Epidermal melanocyte (primary cell): ENCODE measurements at regions not wholly inside any gene's neighbourhood (a gene's known extent, or its start where the extent isn't known, plus 50 kb on each side); places are given as distances from the start of the nearest gene placed in this dataset.
"Not testable (repeated sequence)": the region's sequence is repeated elsewhere in the genome, so short reads cannot be mapped to it uniquely, and the experiment has no call there.

ENCODE experiments used
- DNase-seq: peaks from one replicate; pipeline ENCODE4 v3.0.0; 2011; ENCODE audit warnings: low spot score; ENCODE audit not compliant: insufficient read length

GRCh38 chr14:23750357-23750756 is 114.2 kb downstream of the DHRS2 start:
- DNase-seq = no peak

DNA sequence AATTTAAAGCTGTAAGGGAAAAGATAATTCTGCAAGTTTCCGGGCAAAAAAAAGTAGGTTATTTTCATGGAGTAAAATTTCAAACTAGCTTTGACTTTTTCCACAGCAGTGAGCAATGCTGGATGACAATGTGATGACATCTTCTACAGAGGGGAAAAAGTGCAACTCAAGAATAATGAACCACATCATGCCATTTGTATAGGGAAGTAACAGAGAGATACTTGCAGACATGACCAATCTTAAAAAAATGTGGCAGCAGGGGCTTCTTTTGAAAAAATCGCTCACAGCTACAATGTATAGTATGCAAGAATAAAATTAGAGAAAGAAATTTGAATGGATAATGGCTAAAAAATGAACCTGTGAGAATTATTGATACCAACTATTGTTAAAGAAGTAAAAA is 115.5 kb downstream of the DHRS2 start:
- no peak for DNase-seq

DNA sequence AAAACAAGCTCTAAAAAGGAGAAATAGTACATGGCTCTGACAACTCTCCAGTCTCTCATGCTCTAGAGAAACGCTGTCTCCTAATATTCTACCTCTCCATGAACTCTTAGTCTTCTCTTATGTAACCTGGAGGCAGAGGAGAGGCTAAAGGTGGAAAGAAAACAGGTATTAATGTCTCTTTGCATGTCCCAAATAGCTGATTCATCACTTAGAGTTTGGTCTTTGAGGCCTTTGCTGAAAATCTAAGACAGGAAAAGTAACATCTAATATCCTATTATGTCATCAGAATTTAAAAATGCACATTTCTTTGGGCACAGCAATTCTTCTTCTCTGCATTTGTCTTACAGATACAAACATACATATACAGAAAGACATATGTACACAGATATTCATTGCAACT is 127.2 kb downstream of the DHRS2 start:
- DNase-seq = no peak

DNA sequence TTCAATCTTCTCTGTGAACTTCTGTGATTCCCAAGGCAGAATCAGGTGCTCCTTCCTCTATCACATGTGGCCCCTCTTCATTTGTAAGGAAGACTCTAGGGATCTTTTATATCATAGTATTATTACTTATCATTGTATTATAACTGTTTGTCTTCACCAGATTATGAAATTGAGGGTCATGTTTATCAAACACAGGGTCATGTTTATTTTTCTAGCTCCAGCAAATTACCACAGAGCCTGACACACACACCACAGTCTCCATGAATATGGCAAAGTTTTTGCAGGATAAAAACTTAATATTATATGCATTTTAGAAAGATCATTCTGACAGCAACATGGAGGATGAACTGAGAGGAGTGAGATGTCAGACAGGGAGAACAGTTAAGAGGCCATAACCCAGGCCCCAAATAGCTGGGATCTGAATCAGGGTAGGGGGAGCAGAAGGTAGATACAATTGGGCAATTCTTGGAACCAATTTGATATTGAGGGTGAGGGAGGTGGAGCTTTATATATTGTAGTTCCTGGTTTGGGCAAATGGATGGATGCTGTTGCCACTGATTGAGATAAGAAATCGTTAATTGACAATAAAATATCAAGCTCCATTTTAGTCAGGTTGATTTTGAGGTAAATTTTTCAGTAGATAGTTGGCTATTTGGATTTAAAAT is 130.7 kb downstream of the DHRS2 start:
- DNase-seq = no peak

DNA sequence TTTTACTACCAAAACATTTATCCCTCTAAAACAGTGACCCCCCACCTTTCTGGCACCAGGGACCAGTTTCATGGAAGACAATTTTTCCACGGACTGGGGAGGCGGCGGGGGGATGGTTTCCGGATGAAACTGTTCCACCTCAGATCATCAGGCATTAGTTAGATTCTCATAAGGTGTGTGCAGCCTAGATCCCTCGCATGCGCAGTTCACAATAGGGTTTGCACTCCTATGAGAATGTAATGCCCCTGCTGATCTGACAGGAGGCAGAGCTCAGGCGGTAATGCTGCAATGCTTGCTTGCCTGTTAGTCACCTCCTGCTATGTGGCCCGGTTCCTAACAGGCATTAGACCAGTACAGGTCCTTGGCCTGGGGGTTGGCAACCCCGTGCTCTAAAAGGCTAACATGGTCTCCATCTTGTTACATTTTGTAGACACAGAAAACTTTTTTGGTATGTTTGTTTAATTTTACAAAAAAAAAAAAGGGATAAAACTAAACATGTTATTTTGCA is 133.1 kb downstream of the DHRS2 start:
- DNase-seq = not testable (repeated sequence)

- DNase-seq = no peak
Measured at GRCh38 chr14:23773981-23774380, 137.8 kb downstream of the DHRS2 start.

DNA sequence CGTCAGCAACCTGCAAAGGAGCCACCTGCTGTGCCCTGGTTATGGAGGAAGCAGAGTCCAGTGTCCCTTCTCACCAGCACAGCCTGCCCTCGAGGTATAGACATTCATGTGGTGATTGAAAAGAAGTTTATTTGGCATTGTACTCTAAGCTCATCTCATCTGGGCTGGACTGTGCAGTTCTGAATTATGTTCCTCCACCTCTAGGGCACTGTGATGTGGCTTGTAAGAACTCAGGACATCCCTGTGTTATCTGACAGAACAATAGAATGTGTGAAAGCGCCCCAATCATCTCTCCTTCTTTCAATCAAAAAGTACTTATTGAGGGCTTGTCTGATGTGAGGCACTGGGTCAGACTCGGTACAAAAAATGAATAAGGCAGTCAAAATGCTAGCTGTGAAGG is 140.1 kb downstream of the DHRS2 start:
- no peak for DNase-seq

- no peak for DNase-seq
Measured at GRCh38 chr14:23785208-23785607, 149.0 kb downstream of the DHRS2 start.

DNA sequence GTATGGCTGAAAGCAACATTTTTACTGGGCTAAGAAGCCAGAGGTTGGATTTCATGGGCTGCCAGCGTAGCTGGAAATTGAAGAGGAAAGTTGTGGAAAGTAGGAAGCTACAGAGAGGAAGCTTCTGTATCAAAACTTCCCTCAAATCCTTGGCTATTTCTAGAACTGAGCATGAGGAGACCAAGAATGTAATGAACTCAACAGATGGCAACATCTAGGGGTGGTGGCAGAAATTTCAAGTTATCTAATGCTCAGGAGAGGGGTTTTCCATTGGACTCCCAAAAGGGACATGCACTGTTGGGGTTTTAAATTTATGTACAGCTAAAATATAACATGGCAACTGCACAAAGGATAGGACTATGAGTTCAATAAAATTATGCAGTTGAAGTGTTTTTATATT is 151.3 kb downstream of the DHRS2 start:
- no peak for DNase-seq

- DNase-seq = no peak
Measured at GRCh38 chr14:23789696-23790095, 153.5 kb downstream of the DHRS2 start.

GRCh38 chr14:23793532-23793931 is 157.4 kb downstream of the DHRS2 start:
- DNase-seq = no peak

GRCh38 chr14:23800811-23801210 is 152.8 kb upstream of the DHRS4 start:
- DNase-seq = no peak

DNA sequence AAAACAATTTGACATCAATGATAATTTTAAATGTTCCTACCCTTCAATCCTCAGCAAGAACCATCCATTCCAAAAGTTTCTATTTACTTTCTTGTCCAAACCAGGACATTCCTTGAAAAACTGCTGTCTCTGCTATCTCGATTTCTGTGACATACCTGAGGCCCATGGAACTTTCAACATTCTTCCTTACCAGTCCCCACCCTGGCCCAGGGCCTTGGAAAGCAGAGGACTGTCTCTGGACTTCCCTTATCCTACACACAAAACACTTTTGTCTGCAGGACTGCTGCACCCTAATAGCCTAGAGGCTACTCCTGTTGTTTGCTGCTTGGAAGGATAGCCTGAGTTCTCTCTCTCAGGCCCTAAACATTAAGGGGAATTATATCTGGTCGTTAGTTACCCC is 151.8 kb upstream of the DHRS4 start:
- no peak for DNase-seq

DNA sequence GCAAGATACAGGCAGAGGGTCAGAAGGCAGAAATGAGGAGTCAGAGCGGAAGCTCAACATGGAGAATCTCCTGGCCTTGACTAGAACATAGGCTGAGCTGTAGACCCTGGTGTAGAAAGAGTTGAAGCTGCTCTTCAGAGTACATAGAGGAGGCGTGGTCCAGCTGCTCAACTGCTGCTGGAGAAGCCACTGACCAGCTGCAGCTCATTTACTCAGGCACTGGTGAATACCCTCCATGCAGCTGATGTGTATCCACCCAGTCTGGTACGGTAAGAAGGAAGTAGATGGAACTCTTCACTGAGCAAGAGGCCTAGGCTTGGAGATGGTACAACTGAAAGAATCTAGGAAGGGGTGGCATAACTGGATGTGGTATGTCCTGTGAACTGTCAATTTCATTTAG is 148.8 kb upstream of the DHRS4 start:
- DNase-seq = no peak

DNA sequence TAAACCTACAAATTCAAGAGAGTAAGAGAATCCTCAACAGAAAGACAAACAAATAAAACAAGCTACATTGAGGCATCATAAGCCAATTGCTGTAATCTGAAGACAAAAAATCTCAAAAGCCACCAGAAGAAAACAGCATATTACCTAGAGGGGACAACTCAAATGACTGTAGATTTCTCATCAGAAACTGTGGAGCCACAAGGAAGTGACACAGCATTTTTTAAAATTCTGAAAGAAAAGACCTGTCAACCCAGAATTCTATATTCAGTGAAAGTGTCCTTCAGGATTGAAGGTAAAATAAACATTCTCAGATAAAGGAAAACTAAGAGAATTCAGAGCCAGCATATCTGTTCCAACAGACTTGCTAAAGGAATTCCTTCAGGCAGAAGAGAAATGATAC is 147.8 kb upstream of the DHRS4 start:
- no peak for DNase-seq

DNA sequence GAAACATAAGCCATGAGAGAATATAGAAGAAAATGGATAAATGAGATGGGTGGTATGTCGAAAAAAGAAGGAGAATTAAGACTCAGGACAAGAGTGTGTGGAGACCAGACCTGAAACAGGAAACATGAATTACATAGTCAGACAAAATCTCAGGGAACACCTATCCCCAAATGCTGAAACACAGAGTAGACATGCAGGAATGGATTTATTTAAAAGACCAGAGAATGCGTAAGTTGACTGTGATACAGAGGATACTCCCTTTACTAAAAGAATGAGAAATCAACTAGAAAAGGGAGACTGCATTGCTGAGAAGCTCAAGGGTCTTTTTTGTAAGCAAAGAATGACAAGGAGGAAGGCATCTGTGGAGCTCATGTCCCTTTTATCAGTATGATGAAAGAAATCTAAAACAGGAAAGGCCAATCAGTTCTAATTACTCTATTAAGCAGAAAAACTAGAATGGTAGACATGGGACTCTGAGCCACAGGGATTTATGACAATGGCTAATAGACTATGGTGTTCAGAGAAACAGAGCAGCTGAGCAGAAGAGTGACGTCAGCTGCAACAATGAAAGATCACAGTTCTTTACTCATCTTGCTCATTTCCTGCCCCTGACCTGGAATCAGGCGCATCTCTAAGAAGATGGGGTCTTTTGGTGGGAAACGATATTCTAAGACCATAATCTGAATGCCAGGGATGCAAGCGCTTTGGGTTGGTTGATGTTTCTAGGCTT is 138.9 kb upstream of the DHRS4 start:
- DNase-seq = no peak

DNA sequence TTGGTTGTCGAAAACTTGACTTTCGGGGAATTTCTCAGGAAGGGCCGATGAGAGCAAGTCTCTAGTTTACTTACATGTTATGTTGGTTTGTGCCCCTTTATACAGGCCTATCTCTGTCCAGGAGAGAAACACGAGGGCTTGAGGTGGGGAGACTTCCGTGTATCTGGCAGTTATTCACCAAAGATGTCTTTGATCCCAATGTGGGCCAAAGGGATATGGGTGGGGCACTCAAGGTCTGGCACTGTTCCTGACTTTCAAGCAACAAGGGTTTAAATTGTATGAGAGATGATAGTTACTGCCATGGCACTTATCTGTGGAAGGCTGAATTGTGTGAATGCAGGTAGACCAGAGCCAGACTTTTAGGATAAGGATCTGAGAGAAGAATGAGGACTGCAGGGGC is 137.2 kb upstream of the DHRS4 start:
- no peak for DNase-seq

- no peak for DNase-seq
Measured at GRCh38 chr14:23817164-23817767, 136.3 kb upstream of the DHRS4 start.

- no peak for DNase-seq
Measured at GRCh38 chr14:23827100-23827892, 126.3 kb upstream of the DHRS4 start.

DNA sequence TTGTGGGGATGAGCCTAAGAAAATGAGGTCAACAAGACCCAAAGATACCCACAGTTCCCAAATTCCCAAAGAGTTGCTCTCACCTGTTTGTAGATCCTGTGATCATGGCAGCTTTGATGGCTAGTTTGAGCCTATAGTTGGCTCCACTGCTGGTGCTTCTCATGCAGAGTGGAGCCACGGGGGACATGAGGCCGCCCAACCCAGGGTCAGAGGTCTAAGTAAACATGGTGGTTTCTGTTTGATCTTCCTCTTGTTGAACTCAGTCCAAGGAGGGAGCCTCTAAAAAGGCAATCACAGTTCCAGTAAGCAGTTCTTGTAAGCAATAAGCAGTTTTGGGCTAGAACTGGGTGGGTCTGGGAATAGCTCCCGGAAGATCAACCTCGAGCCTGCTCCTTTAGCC is 125.6 kb upstream of the DHRS4 start:
- no peak for DNase-seq

- DNase-seq = no peak
Measured at GRCh38 chr14:23828616-23829015, 125.0 kb upstream of the DHRS4 start.
